ENCODE measurements at regions not wholly inside any gene's neighbourhood (a gene's known extent, or its start where the extent isn't known, plus 50 kb on each side); places are given as distances from the start of the nearest gene placed in this dataset.

DNA sequence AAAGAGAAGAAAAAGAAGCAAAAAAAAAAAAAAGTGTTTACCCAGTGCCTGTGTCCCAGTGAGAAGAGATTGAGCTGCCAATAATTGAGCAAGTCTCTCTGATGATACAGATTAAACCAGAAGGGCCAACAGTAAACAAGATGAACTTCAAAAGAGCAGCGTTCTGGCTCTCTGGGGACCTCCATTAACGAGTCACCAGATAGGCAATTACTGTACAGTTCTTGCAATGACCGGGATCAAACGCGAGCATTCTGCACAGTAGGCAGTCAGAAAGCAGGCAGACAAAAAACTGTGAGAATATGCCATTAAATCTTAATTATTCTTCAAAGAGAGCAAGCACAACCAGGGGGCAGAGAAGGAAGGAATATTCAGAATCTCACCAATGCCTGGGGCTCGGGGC is 626.1 kb downstream of the TMEM114 start:
- no peaks in the 10 kb centered on the region for H3K4me1 Mint-ChIP-seq (ENCODE audit: low read depth)
- H3K9me3 Mint-ChIP-seq: peaks cover 44% of the 10 kb centered on the region
- H3K27ac Mint-ChIP-seq: no peak overlapping the region
- H3K4me3 Mint-ChIP-seq: no peak overlapping the region
- no peaks in the 10 kb centered on the region for H3K27me3 Mint-ChIP-seq (ENCODE audit: low read depth)
- no peaks in the 10 kb centered on the region for H3K36me3 Mint-ChIP-seq (ENCODE audit: low read depth)
- no peak for DNase-seq (ENCODE audit: low spot score)

- no peak overlapping the region for H3K4me3 Mint-ChIP-seq
- H3K27me3 Mint-ChIP-seq (ENCODE audit: low read depth): no peaks in the 10 kb centered on the region
- no peaks in the 10 kb centered on the region for H3K36me3 Mint-ChIP-seq (ENCODE audit: low read depth)
- no peak overlapping the region for H3K27ac Mint-ChIP-seq
- H3K9me3 Mint-ChIP-seq: peaks cover 48% of the 10 kb centered on the region
- no peak for DNase-seq (ENCODE audit: low spot score)
- H3K4me1 Mint-ChIP-seq (ENCODE audit: low read depth): no peaks in the 10 kb centered on the region
Observed at GRCh38 chr16:7962091-7962879, 628.0 kb downstream of the TMEM114 start.

DNA sequence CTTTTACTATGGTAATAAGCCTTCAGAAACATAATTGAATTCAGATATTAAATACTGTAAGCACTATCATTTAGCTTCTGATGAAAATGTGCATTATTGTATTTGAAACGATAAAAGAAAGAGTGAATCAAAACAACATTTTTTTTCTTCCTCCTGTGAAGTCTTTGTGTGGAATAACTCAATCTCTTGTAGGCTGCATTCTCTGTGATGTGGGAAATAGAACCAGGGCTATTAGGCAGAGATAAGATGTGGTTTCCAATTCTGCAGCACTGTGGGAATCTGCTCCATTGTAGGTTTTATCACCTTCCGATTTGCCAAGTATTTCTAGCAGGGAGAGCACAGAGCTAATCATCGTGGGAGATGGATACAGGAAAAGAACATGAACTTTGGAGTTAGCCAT is 624.5 kb downstream of the RBFOX1 start:
- H3K36me3 Mint-ChIP-seq (ENCODE audit: low read depth): no peaks in the 10 kb centered on the region
- H3K27me3 Mint-ChIP-seq (ENCODE audit: low read depth): no peaks in the 10 kb centered on the region
- H3K27ac Mint-ChIP-seq: no peak overlapping the region
- no peak for DNase-seq (ENCODE audit: low spot score)
- H3K4me3 Mint-ChIP-seq: no peak overlapping the region
- H3K4me1 Mint-ChIP-seq (ENCODE audit: low read depth): no peaks in the 10 kb centered on the region
- H3K9me3 Mint-ChIP-seq: peaks cover 52% of the 10 kb centered on the region

GRCh38 chr16:7953360-7953759 is 620.7 kb downstream of the RBFOX1 start:
- no peak for DNase-seq (ENCODE audit: low spot score)
- no peaks in the 10 kb centered on the region for H3K36me3 Mint-ChIP-seq (ENCODE audit: low read depth)
- no peak overlapping the region for H3K4me3 Mint-ChIP-seq
- peaks cover 51% of the 10 kb centered on the region for H3K9me3 Mint-ChIP-seq
- H3K4me1 Mint-ChIP-seq (ENCODE audit: low read depth): no peaks in the 10 kb centered on the region
- no peaks in the 10 kb centered on the region for H3K27me3 Mint-ChIP-seq (ENCODE audit: low read depth)
- no peak overlapping the region for H3K27ac Mint-ChIP-seq

DNA sequence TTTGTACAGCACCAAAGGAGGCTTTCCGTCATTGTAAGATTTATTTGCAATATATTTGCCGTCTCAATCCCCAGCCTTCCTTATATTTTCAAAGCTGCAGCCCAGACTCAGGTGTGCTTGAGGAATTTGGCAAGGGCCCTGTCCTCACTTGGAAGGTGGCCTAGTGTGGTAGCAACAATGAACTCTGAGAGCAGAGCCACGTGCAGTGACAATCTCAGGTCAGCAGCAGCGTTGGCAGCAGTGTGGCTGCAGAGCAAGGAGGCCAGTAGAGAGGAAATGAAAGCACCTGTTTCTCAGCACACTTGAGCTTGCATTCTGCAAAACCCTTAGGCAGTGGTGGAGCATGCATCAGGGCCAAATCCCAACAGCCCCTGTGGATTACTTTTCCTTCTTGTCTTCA is 613.5 kb downstream of the RBFOX1 start:
- no peaks in the 10 kb centered on the region for H3K4me1 Mint-ChIP-seq (ENCODE audit: low read depth)
- no peaks in the 10 kb centered on the region for H3K36me3 Mint-ChIP-seq (ENCODE audit: low read depth)
- DNase-seq (ENCODE audit: low spot score): no peak
- H3K27ac Mint-ChIP-seq: no peak overlapping the region
- no peaks in the 10 kb centered on the region for H3K27me3 Mint-ChIP-seq (ENCODE audit: low read depth)
- no peak overlapping the region for H3K4me3 Mint-ChIP-seq
- peaks cover 56% of the 10 kb centered on the region for H3K9me3 Mint-ChIP-seq

DNA sequence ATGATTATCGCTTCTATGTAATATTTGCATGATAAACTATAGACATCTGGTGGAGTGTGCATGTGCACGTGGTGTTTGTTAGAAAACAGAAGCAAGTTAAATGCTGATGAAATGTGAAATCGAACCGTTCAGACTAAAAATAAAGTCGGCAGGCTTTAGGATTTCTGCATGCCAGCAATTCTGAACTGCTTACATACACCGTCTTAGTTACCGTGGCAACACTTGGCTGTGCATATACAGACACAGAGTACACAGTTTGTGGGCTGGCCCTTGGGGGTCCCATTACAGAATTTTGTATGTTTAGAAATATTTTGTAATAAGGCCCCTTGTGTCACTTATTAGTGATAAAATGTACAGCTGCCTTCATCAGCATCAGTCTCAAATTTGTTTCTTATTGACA is 605.5 kb downstream of the RBFOX1 start:
- no peak overlapping the region for H3K4me3 Mint-ChIP-seq
- H3K9me3 Mint-ChIP-seq: peaks cover 41% of the 10 kb centered on the region
- H3K27ac Mint-ChIP-seq: no peak overlapping the region
- H3K27me3 Mint-ChIP-seq (ENCODE audit: low read depth): no peaks in the 10 kb centered on the region
- no peaks in the 10 kb centered on the region for H3K4me1 Mint-ChIP-seq (ENCODE audit: low read depth)
- H3K36me3 Mint-ChIP-seq (ENCODE audit: low read depth): no peaks in the 10 kb centered on the region
- no peak for DNase-seq (ENCODE audit: low spot score)

GRCh38 chr16:7921345-7921744 is 588.7 kb downstream of the RBFOX1 start:
- no peaks in the 10 kb centered on the region for H3K27me3 Mint-ChIP-seq (ENCODE audit: low read depth)
- no peaks in the 10 kb centered on the region for H3K4me1 Mint-ChIP-seq (ENCODE audit: low read depth)
- H3K9me3 Mint-ChIP-seq: peaks cover 60% of the 10 kb centered on the region
- H3K4me3 Mint-ChIP-seq: no peak overlapping the region
- H3K27ac Mint-ChIP-seq: no peak overlapping the region
- H3K36me3 Mint-ChIP-seq (ENCODE audit: low read depth): no peaks in the 10 kb centered on the region
- DNase-seq (ENCODE audit: low spot score): no peak

DNA sequence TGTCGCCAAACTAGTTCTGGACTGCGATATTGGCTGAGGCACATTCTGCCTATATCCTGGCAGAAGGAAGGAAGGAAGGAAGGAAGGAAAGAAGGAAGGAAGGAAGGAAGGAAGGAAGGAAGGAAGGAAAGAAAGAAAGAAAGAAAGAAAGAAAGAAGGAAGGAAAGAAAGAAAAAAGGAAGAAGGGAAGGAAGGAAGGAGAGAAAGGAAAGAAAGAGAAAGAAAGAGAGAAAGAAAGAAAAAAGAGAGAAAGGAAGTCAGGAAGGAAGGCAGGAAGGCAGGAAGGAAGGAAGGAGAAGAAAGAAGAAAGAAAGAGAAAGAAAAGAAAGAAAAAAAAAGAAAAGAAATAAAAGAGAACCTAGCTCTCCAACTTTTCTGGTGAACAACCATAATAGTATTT is 587.1 kb downstream of the RBFOX1 start:
- no peak overlapping the region for H3K4me3 Mint-ChIP-seq
- peaks cover 61% of the 10 kb centered on the region for H3K9me3 Mint-ChIP-seq
- H3K4me1 Mint-ChIP-seq (ENCODE audit: low read depth): no peaks in the 10 kb centered on the region
- H3K27me3 Mint-ChIP-seq (ENCODE audit: low read depth): no peaks in the 10 kb centered on the region
- no peak for DNase-seq (ENCODE audit: low spot score)
- no peaks in the 10 kb centered on the region for H3K36me3 Mint-ChIP-seq (ENCODE audit: low read depth)
- H3K27ac Mint-ChIP-seq: no peak overlapping the region

- no peaks in the 10 kb centered on the region for H3K27me3 Mint-ChIP-seq (ENCODE audit: low read depth)
- no peaks in the 10 kb centered on the region for H3K4me1 Mint-ChIP-seq (ENCODE audit: low read depth)
- no peaks in the 10 kb centered on the region for H3K36me3 Mint-ChIP-seq (ENCODE audit: low read depth)
- H3K4me3 Mint-ChIP-seq: no peak overlapping the region
- peaks cover 44% of the 10 kb centered on the region for H3K9me3 Mint-ChIP-seq
- DNase-seq (ENCODE audit: low spot score): no peak
- H3K27ac Mint-ChIP-seq: no peak overlapping the region
Observed at GRCh38 chr16:7914748-7915147, 582.1 kb downstream of the RBFOX1 start.

DNA sequence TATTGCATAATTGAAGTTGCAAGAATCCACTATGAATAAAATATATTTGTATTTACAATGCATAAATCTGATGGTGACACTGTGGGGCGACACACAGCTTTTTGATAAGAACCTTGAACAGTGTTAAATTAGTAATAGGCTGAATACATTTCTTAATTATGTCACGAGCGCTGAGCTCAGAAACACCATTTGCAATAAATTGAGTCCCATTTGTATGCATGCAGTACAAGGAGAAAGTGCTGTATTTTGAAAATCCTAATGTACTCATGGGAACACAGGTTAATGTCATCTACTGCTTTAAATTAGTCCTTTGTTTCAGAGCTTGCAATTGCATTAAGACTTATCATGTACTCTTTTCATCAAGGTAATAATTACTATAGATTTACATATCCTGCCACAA is 579.5 kb downstream of the RBFOX1 start:
- Mint-ChIP-seq H3K27me3 (ENCODE audit: low read depth) (no peaks in the 10 kb centered on the region), H3K9me3 (peaks cover 46% of the 10 kb centered on the region)

DNA sequence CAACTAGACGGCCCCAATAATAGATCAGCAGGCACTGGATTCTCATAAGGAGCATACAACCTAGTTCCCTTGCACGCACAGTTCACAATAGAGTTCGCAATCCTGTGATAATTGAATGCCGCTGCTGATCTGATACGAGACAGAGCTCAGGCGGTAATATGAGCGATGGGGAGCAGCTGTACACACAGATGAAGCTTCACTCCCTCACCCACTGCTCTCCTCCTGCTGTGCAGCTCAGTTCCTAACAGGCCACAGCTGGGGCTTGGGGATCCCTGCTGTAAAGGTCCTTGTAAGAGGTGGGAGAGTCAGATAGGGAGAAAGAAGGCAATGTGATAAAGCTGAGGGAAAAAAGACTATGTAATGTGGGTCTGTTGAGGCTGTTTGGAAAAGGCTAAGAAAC is 577.5 kb downstream of the RBFOX1 start:
- DNase-seq (ENCODE audit: low spot score): no peak
- Mint-ChIP-seq H3K36me3 (ENCODE audit: low read depth) (no peaks in the 10 kb centered on the region), H3K4me3 (no peak overlapping the region), H3K27ac (no peak overlapping the region), H3K9me3 (peaks cover 42% of the 10 kb centered on the region), H3K4me1 (ENCODE audit: low read depth) (no peaks in the 10 kb centered on the region), H3K27me3 (ENCODE audit: low read depth) (no peaks in the 10 kb centered on the region)

More for the DNA sequence above, 579.5 kb downstream of the RBFOX1 start:
- H3K36me3 Mint-ChIP-seq (ENCODE audit: low read depth): no peaks in the 10 kb centered on the region
- no peak overlapping the region for H3K27ac Mint-ChIP-seq
- no peaks in the 10 kb centered on the region for H3K4me1 Mint-ChIP-seq (ENCODE audit: low read depth)
- no peak overlapping the region for H3K4me3 Mint-ChIP-seq
- no peak for DNase-seq (ENCODE audit: low spot score)

GRCh38 chr16:7888411-7888810 is 555.8 kb downstream of the RBFOX1 start:
- H3K4me1 Mint-ChIP-seq (ENCODE audit: low read depth): no peaks in the 10 kb centered on the region

GRCh38 chr16:7887316-7887715 is 554.7 kb downstream of the RBFOX1 start:
- Mint-ChIP-seq H3K9me3 (peaks cover 34% of the 10 kb centered on the region), H3K36me3 (ENCODE audit: low read depth) (no peaks in the 10 kb centered on the region), H3K4me1 (ENCODE audit: low read depth) (no peaks in the 10 kb centered on the region), H3K27me3 (ENCODE audit: low read depth) (no peaks in the 10 kb centered on the region), H3K4me3 (no peak overlapping the region), H3K27ac (no peak overlapping the region)
- no peak for DNase-seq (ENCODE audit: low spot score)

More at GRCh38 chr16:7888411-7888810, 555.8 kb downstream of the RBFOX1 start:
- H3K27me3 Mint-ChIP-seq (ENCODE audit: low read depth): no peaks in the 10 kb centered on the region
- DNase-seq (ENCODE audit: low spot score): no peak
- H3K36me3 Mint-ChIP-seq (ENCODE audit: low read depth): no peaks in the 10 kb centered on the region
- no peak overlapping the region for H3K27ac Mint-ChIP-seq
- H3K4me3 Mint-ChIP-seq: no peak overlapping the region
- peaks cover 35% of the 10 kb centered on the region for H3K9me3 Mint-ChIP-seq

DNA sequence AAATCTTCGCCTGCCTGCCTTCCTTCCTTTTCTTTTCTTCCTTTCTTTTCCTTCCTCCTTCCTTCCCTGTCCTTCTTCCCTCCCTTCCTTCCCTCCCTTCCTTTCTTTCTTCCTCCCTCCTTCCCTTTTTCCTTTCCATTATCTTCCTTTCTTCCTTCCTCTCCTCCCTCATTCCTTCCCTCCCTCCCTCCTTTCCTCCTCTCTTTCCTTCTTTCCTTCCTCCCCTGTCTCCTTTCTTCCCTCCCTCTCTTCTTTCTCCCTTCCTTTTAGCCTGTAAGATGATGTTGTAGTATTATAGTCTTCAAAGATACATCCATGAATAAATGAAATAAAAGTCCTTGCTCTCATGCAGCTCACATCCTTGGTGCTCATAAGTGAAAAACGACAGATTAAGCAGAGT is 539.3 kb downstream of the RBFOX1 start:
- Mint-ChIP-seq H3K36me3 (ENCODE audit: low read depth) (no peaks in the 10 kb centered on the region), H3K9me3 (peaks cover 51% of the 10 kb centered on the region), H3K4me3 (no peak overlapping the region), H3K4me1 (ENCODE audit: low read depth) (no peaks in the 10 kb centered on the region), H3K27me3 (ENCODE audit: low read depth) (no peaks in the 10 kb centered on the region), H3K27ac (no peak overlapping the region)
- DNase-seq (ENCODE audit: low spot score): no peak

- H3K27ac Mint-ChIP-seq: no peak overlapping the region
- H3K4me3 Mint-ChIP-seq: no peak overlapping the region
- no peaks in the 10 kb centered on the region for H3K27me3 Mint-ChIP-seq (ENCODE audit: low read depth)
- no peaks in the 10 kb centered on the region for H3K4me1 Mint-ChIP-seq (ENCODE audit: low read depth)
- no peaks in the 10 kb centered on the region for H3K36me3 Mint-ChIP-seq (ENCODE audit: low read depth)
- peaks cover 49% of the 10 kb centered on the region for H3K9me3 Mint-ChIP-seq
- no peak for DNase-seq (ENCODE audit: low spot score)
Observed at GRCh38 chr16:7871371-7871770, 538.7 kb downstream of the RBFOX1 start.
